ENCODE measurements at regions not wholly inside any gene's neighbourhood (a gene's known extent, or its start where the extent isn't known, plus 50 kb on each side); places are given as distances from the start of the nearest gene placed in this dataset.

DNA sequence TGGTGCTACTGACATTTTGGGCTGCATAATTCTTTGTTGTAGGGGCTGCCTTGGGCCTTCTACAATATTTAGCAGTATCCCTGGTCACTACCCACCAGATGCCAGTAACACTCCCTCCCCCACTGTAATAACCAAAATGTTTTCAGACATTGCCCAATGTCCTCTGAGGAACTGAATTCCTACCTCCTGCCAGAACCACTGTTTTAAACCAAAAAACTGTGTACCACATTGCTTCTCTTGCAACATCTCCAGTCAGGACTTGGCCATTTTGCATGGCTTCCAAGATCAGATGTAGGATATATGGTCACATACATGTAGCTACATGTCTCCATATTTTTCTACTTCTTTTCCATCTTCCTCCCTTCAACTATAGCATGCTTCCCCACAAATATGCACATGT lies 97.4 kb upstream of the IFNGR1 start:
- Histone ChIP-seq H3K4me2 (ENCODE audit: control insufficient read depth, insufficient read depth) (no peak overlapping the region), H3K9me3 (replicated peaks; ENCODE audit: control insufficient read depth, insufficient read depth, low read length) (no peaks in the 10 kb centered on the region), H3K4me1 (ENCODE audit: control insufficient read depth, insufficient read depth, low read length) (peaks cover 5% of the 10 kb centered on the region; the same call in 1 of the 2 replicates), H3K27me3 (replicated peaks in 1 of 2; ENCODE audit: control insufficient read depth in 2 of 2, insufficient read depth in 2 of 2, low read length in 1 of 2) (no peaks in the 10 kb centered on the region), H3K9ac (ENCODE audit: control insufficient read depth, insufficient read depth, low read length) (no peak overlapping the region), H3K27ac (ENCODE audit: control insufficient read depth, insufficient read depth) (no peak overlapping the region), H4K20me1 (ENCODE audit: control insufficient read depth, insufficient read depth) (no peaks in the 10 kb centered on the region), H2AFZ (ENCODE audit: control insufficient read depth, low read depth, low read length) (no peak overlapping the region), H3K4me3 (no peak overlapping the region), H3K79me2 (ENCODE audit: control insufficient read depth, insufficient read depth, low read length) (no peaks in the 10 kb centered on the region), H3K36me3 (ENCODE audit: control insufficient read depth in 2 of 2, insufficient read depth in 2 of 2, low read length in 1 of 2) (no peaks in the 10 kb centered on the region)
- in situ Hi-C loops (cut with MboI): no loop called here
- RAD21 ChIA-PET (ENCODE audit: unreplicated experiment): interaction anchor here (4.9 kb wide), 1 partner anchor 46 kb away, joined by 61 read pairs; no protein-coding TSS in a partner anchor
- POLR2A ChIA-PET: no interaction called here
- CTCF ChIA-PET: no interaction called here
- no TSS peak for BruUV-seq (replicated peaks)
- FAIRE-seq (no peak), ATAC-seq (no peak), DNase-seq (ENCODE audit: low read depth, low spot score) (no peak)
- SMC1A ChIA-PET (ENCODE audit: uncharacterized antibody, unreplicated experiment): interaction anchor here (0.6 to 3.9 kb wide), 2 partner anchors 19 to 239 kb away, joined by 3 to 43 read pairs; no protein-coding TSS in a partner anchor
- intact Hi-C loops (cut with micrococcal nuclease; ENCODE audit: unreplicated experiment): no loop called here
- TF ChIP-seq NFXL1 (IDR thresholded peaks at IDR 0.05; ENCODE audit: borderline replicate concordance) (no peak), EZH2 (IDR thresholded peaks at IDR 0.05; ENCODE audit: borderline replicate concordance, control insufficient read depth, low read depth, low read length) (no peak), FOS (IDR thresholded peaks at IDR 0.05; ENCODE audit: borderline replicate concordance, extremely low read depth, insufficient read length) (no peak), STAT1 (conservative IDR thresholded peaks at IDR 0.05) (no peak), CHD2 (IDR thresholded peaks at IDR 0.05; ENCODE audit: borderline replicate concordance, low read depth, low read length) (no peak), SREBF2 (IDR thresholded peaks at IDR 0.05; ENCODE audit: low read length) (no peak), RAD51 (IDR thresholded peaks at IDR 0.05) (no peak), KDM1A (IDR thresholded peaks at IDR 0.05; ENCODE audit: borderline replicate concordance) (no peak)
- TF ChIP-seq, protein P1, sequence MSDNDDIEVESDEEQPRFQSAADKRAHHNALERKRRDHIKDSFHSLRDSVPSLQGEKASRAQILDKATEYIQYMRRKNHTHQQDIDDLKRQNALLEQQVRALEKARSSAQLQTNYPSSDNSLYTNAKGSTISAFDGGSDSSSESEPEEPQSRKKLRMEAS (IDR thresholded peaks at IDR 0.05; ENCODE audit: low read depth, low read length): no peak

Measured in GM12878 (cell line).